Activated gamma-delta T cell (primary cell): ENCODE measurements at regions not wholly inside any gene's neighbourhood (a gene's known extent, or its start where the extent isn't known, plus 50 kb on each side); places are given as distances from the start of the nearest gene placed in this dataset.

Experiments used
- DNase-seq: peaks from one replicate; lab custom pipeline; 2025; lab: John Stamatoyannopoulos, UW

GRCh38 chr5:158297002-158297527 is 438.1 kb upstream of the CLINT1 start:
- DNase-seq = no peak

GRCh38 chr5:158294701-158295100 is 435.8 kb upstream of the CLINT1 start:
- no peak for DNase-seq

- no peak for DNase-seq
Observed at GRCh38 chr5:158292981-158293380, 434.0 kb upstream of the CLINT1 start.

GRCh38 chr5:158289967-158290366 is 431.0 kb upstream of the CLINT1 start:
- no peak for DNase-seq

GRCh38 chr5:158288272-158288657 is 429.3 kb upstream of the CLINT1 start:
- DNase-seq = no peak

- no peak for DNase-seq
Observed at GRCh38 chr5:158287643-158288271, 428.8 kb upstream of the CLINT1 start.

- no peak for DNase-seq
Observed at GRCh38 chr5:158286827-158287226, 427.9 kb upstream of the CLINT1 start.

GRCh38 chr5:158285698-158286097 is 426.8 kb upstream of the CLINT1 start:
- no peak for DNase-seq

GRCh38 chr5:158284242-158284641 is 425.3 kb upstream of the CLINT1 start:
- no peak for DNase-seq

- DNase-seq = no peak
Observed at GRCh38 chr5:158283397-158283796, 424.5 kb upstream of the CLINT1 start.

- no peak for DNase-seq
Observed at GRCh38 chr5:158278216-158278925, 419.4 kb upstream of the CLINT1 start.

GRCh38 chr5:158277276-158277675 is 418.3 kb upstream of the CLINT1 start:
- DNase-seq = no peak

GRCh38 chr5:158276692-158277091 is 417.7 kb upstream of the CLINT1 start:
- DNase-seq = no peak

GRCh38 chr5:158275511-158275910 is 416.6 kb upstream of the CLINT1 start:
- no peak for DNase-seq

GRCh38 chr5:158273035-158273434 is 414.1 kb upstream of the CLINT1 start:
- DNase-seq = no peak

- DNase-seq = no peak
Observed at GRCh38 chr5:158272409-158272808, 413.5 kb upstream of the CLINT1 start.

GRCh38 chr5:158270996-158271554 is 412.1 kb upstream of the CLINT1 start:
- DNase-seq = no peak

GRCh38 chr5:158268286-158268685 is 409.3 kb upstream of the CLINT1 start:
- no peak for DNase-seq

GRCh38 chr5:158267228-158267627 is 408.3 kb upstream of the CLINT1 start:
- DNase-seq = no peak

GRCh38 chr5:158265931-158266700 is 407.2 kb upstream of the CLINT1 start:
- no peak for DNase-seq

- DNase-seq = no peak
Observed at GRCh38 chr5:158265346-158265745, 406.4 kb upstream of the CLINT1 start.

GRCh38 chr5:158264264-158264663 is 405.3 kb upstream of the CLINT1 start:
- no peak for DNase-seq
